NT2/D1 (cell line): ENCODE measurements at regions not wholly inside any gene's neighbourhood (a gene's known extent, or its start where the extent isn't known, plus 50 kb on each side); places are given as distances from the start of the nearest gene placed in this dataset.

Source experiments
- DNase-seq: peaks from one replicate; pipeline ENCODE4 v3.0.0-alpha.2; 2011; ENCODE audit warnings: low read depth, low spot score
- H3K27me3 ChIP-seq: 2 replicates; pipeline ENCODE4 v1.6.0; 2011; ENCODE audit warnings: mild to moderate bottlenecking; ENCODE audit not compliant: insufficient read length, insufficient read depth
- H3K36me3 ChIP-seq: 2 replicates; pipeline ENCODE4 v1.6.1; 2011; ENCODE audit warnings: mild to moderate bottlenecking, low read length, mixed read lengths; ENCODE audit not compliant: insufficient read depth, insufficient read length
- H3K4me1 ChIP-seq: 2 replicates; pipeline ENCODE4 v1.5.1; 2011; ENCODE audit not compliant: insufficient read depth, insufficient read length
- H3K4me3 ChIP-seq: 2 replicates; pipeline ENCODE4 v1.5.1; 2011; ENCODE audit warnings: low read depth; ENCODE audit not compliant: insufficient read length
- H3K9ac ChIP-seq: 2 replicates; pipeline ENCODE4 v1.6.0; 2011; ENCODE audit warnings: low read depth; ENCODE audit not compliant: insufficient read length
- H3K9me3 ChIP-seq: 2 replicates; pipeline ENCODE4 v1.5.1; 2011; ENCODE audit warnings: mild to moderate bottlenecking, low read length; ENCODE audit not compliant: insufficient read depth
- SUZ12 ChIP-seq: IDR thresholded peaks from 2 replicates; pipeline ENCODE4 v1.6.1; 2011; ENCODE audit not compliant: insufficient read length, insufficient read depth; ENCODE audit errors: extremely low read depth
- YY1 ChIP-seq: IDR thresholded peaks from 2 replicates; pipeline ENCODE4 v1.6.1; 2011; ENCODE audit not compliant: insufficient read length, insufficient read depth
- ZNF274 ChIP-seq: IDR thresholded peaks from 2 replicates; pipeline ENCODE4 v1.6.1; 2011; ENCODE audit warnings: mild to moderate bottlenecking, low read depth, low read length

GRCh38 chr12:105431537-105432100 is 101.1 kb downstream of the C12orf75 start:
- DNase-seq: no peak
- Histone ChIP-seq H3K36me3 (no peaks in the 10 kb centered on the region), H3K27me3 (no peaks in the 10 kb centered on the region), H3K9me3 (no peaks in the 10 kb centered on the region), H3K4me3 (no peak overlapping the region), H3K9ac (no peak overlapping the region), H3K4me1 (no peaks in the 10 kb centered on the region)
- TF ChIP-seq SUZ12 (no peak), YY1 (no peak), ZNF274 (no peak)

- Histone ChIP-seq H3K4me1 (no peaks in the 10 kb centered on the region), H3K27me3 (no peaks in the 10 kb centered on the region), H3K9ac (no peak overlapping the region), H3K36me3 (no peaks in the 10 kb centered on the region), H3K4me3 (no peak overlapping the region), H3K9me3 (peaks cover 12% of the 10 kb centered on the region; the same call in 1 of the 2 replicates)
- no peak for TF ChIP-seq SUZ12
- no peak for TF ChIP-seq YY1
- no peak for TF ChIP-seq ZNF274
- no peak for DNase-seq
These were observed 103.3 kb downstream of the C12orf75 start for GRCh38 chr12:105433804-105434203.

- no peak for DNase-seq
- no peak for TF ChIP-seq SUZ12
- TF ChIP-seq YY1: no peak
- TF ChIP-seq ZNF274: no peak
- no peak overlapping the region for H3K9ac ChIP-seq
- H3K36me3 ChIP-seq: no peaks in the 10 kb centered on the region
- no peaks in the 10 kb centered on the region for H3K4me1 ChIP-seq
- no peak overlapping the region for H3K4me3 ChIP-seq
- peaks cover 14% of the 10 kb centered on the region; the same call in 1 of the 2 replicates for H3K9me3 ChIP-seq
- no peaks in the 10 kb centered on the region for H3K27me3 ChIP-seq
These were observed 106.1 kb downstream of the C12orf75 start for GRCh38 chr12:105436636-105437035.

GRCh38 chr12:105440037-105440664 is 109.7 kb downstream of the C12orf75 start:
- H3K9ac ChIP-seq: no peak overlapping the region
- H3K36me3 ChIP-seq: no peaks in the 10 kb centered on the region
- peaks cover 14% of the 10 kb centered on the region; the same call in 1 of the 2 replicates for H3K9me3 ChIP-seq
- TF ChIP-seq SUZ12 (no peak), YY1 (no peak), ZNF274 (no peak)
- H3K27me3 ChIP-seq: no peaks in the 10 kb centered on the region
- no peak overlapping the region for H3K4me3 ChIP-seq
- no peak for DNase-seq
- H3K4me1 ChIP-seq: no peaks in the 10 kb centered on the region

GRCh38 chr12:105443802-105444652 is 113.5 kb downstream of the C12orf75 start:
- no peak for TF ChIP-seq ZNF274
- no peak for TF ChIP-seq YY1
- no peak for TF ChIP-seq SUZ12
- H3K4me1 ChIP-seq: no peaks in the 10 kb centered on the region
- H3K9me3 ChIP-seq: peaks cover 3% of the 10 kb centered on the region; the same call in 1 of the 2 replicates
- H3K27me3 ChIP-seq: no peaks in the 10 kb centered on the region
- no peak for DNase-seq
- no peak overlapping the region for H3K9ac ChIP-seq
- H3K4me3 ChIP-seq: no peak overlapping the region
- no peaks in the 10 kb centered on the region for H3K36me3 ChIP-seq

GRCh38 chr12:105444653-105445102 is 114.2 kb downstream of the C12orf75 start:
- Histone ChIP-seq H3K36me3 (no peaks in the 10 kb centered on the region), H3K27me3 (no peaks in the 10 kb centered on the region), H3K9me3 (peaks cover 3% of the 10 kb centered on the region; the same call in 1 of the 2 replicates), H3K4me1 (no peaks in the 10 kb centered on the region), H3K4me3 (no peak overlapping the region), H3K9ac (no peak overlapping the region)
- TF ChIP-seq ZNF274 (no peak), YY1 (no peak), SUZ12 (no peak)
- DNase-seq: no peak

- TF ChIP-seq SUZ12 (no peak), YY1 (no peak), ZNF274 (no peak)
- no peaks in the 10 kb centered on the region for H3K4me1 ChIP-seq
- H3K27me3 ChIP-seq: no peaks in the 10 kb centered on the region
- H3K9me3 ChIP-seq: peaks cover 3% of the 10 kb centered on the region; the same call in 1 of the 2 replicates
- DNase-seq: no peak
- H3K4me3 ChIP-seq: no peak overlapping the region
- H3K9ac ChIP-seq: no peak overlapping the region
- H3K36me3 ChIP-seq: no peaks in the 10 kb centered on the region
These were observed 114.8 kb downstream of the C12orf75 start for GRCh38 chr12:105445249-105445648.
